Uterus (tissue), 3 donors: ENCODE measurements at regions not wholly inside any gene's neighbourhood (a gene's known extent, or its start where the extent isn't known, plus 50 kb on each side); places are given as distances from the start of the nearest gene placed in this dataset.

ENCODE experiments used
- DNase-seq, 2 donors: peaks; one replicate each; pipeline ENCODE4 v3.0.0-alpha.2; 2019 to 2020
- H3K27ac ChIP-seq, 2 donors: fragments of 200-600 bp; sonication (generic); 1 replicate in 1 of 2; 2 replicates in 1 of 2; pipeline ENCODE4 v1.5.1; 2016 to 2018
- H3K27me3 ChIP-seq, 2 donors: fragments of 200-600 bp; sonication (generic); one replicate each; pipeline ENCODE4 v1.5.1; 2018 to 2019; ENCODE audit warnings: control low read depth in 1 of 2
- H3K36me3 ChIP-seq, 2 donors: fragments of 200-600 bp; sonication (generic); one replicate each; pipeline ENCODE4 v1.5.1; 2019; ENCODE audit warnings: control low read depth in 1 of 2
- H3K4me1 ChIP-seq, 2 donors: fragments of 200-600 bp; sonication (generic); one replicate each; pipeline ENCODE4 v1.5.1; 2018 to 2019; ENCODE audit warnings: control low read depth in 1 of 2
- H3K4me3 ChIP-seq, 2 donors: fragments of 200-600 bp; sonication (generic); 1 replicate in 1 of 2; 2 replicates in 1 of 2; pipeline ENCODE4 v1.5.1; 2018 to 2019; ENCODE audit warnings: mild to moderate bottlenecking in 1 of 2
- H3K9me3 ChIP-seq, 2 donors: fragments of 200-600 bp; sonication (generic); one replicate each; pipeline ENCODE4 v1.5.1; 2019; ENCODE audit warnings: control low read depth in 1 of 2
- POLR2A ChIP-seq, 2 donors: fragments of 450-650 bp; IDR thresholded peaks; one replicate each; pipeline ENCODE4 v1.6.1; 2016; ENCODE audit warnings: antibody characterized with exemption in 2 of 2, mild to moderate bottlenecking in 1 of 2, moderate library complexity in 1 of 2
- intact Hi-C: fragments of 100-400 bp; cut with DNase I; formaldehyde crosslinking; loops from one replicate; pipeline ENCODE4 v1.15.1; 2023; ENCODE audit warnings: low total_unique reads
- TF ChIP-seq, protein P1 (sequence below), 4 experiments: fragments of 200-600 bp in 2 of 4; fragments of 450-650 bp in 2 of 4; sonication (generic) in 2 of 4; IDR thresholded peaks; one replicate each; pipeline ENCODE4 v1.5.1; 2016 to 2019; ENCODE audit warnings: antibody characterized with exemption in 4 of 4, mild to moderate bottlenecking in 2 of 4, moderate library complexity in 1 of 4
- donor health status: DM: yes; HTN: yes; CAD: no.

DNA sequence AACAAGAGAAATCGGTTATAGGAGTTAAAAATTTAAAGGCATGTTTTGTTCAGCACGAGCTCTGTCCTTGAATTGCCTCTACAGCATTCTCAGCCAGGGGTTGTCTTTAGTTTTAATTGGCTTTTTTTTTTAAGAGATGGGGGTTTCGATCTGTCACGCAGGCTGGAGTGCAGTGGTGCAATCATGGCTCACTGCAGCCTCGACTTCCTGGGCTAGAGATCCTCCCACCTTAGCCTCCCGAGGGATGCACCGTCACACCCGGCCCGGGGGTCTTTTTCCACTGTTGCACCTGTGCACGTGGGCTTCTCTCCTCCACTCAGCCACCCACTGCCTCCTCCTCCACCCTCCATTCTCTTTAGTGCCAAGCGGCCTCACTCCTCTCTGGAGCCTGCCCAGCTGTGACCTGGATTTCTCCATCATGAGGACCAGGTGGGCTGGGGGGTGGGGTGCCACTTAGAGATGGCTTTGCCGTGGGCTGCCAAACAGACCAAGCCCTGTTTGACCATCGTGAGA, 106.8 kb upstream of the SEC14L1 start:
- Histone ChIP-seq H3K36me3 (no peaks in the 10 kb centered on the region), H3K4me1 (no peaks in the 10 kb centered on the region), H3K27me3 (no peaks in the 10 kb centered on the region), H3K9me3 (no peaks in the 10 kb centered on the region), H3K27ac (no peak overlapping the region), H3K4me3 (no peak overlapping the region)
- intact Hi-C loops: no loop called here
- no peak for TF ChIP-seq POLR2A (IDR thresholded peaks at IDR 0.05)
- TF ChIP-seq, protein P1, sequence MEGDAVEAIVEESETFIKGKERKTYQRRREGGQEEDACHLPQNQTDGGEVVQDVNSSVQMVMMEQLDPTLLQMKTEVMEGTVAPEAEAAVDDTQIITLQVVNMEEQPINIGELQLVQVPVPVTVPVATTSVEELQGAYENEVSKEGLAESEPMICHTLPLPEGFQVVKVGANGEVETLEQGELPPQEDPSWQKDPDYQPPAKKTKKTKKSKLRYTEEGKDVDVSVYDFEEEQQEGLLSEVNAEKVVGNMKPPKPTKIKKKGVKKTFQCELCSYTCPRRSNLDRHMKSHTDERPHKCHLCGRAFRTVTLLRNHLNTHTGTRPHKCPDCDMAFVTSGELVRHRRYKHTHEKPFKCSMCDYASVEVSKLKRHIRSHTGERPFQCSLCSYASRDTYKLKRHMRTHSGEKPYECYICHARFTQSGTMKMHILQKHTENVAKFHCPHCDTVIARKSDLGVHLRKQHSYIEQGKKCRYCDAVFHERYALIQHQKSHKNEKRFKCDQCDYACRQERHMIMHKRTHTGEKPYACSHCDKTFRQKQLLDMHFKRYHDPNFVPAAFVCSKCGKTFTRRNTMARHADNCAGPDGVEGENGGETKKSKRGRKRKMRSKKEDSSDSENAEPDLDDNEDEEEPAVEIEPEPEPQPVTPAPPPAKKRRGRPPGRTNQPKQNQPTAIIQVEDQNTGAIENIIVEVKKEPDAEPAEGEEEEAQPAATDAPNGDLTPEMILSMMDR (IDR thresholded peaks at IDR 0.05): no peak
- no peak for DNase-seq

DNA sequence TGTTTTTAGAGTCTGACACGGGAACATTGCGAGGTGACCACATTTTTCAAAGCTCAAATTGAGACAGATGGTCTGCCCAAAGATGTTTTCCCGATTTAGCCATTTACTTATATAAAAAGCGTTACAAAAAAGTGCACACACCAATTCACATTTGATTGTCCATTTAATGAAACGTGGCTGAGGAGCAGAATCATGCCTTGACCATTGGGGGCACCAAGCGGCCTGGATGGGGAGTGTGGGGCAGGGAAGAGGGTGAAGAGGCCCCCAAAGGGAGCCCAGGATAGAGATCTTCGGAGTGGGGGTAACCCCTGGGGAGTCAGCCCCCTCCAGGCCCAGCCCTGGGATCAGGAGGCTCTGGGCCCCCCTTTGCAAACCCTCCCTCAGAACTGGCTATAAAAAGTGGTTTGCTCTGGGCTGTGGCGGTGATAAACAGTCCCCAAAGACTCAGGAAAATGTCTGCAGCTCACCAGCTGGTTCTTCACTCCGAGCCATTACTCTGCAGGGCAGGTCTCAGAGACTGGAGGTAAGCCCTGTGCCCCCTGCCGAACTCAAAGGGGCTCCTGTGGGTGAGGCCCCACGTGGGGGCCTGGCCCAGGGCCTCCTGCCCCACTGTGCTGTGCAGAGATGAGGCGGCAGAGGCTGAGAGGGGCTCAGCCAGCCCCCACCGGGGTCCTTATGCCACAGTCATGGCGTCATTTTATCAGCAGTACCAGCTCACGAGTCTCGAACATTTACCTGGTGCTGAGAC, 105.9 kb upstream of the SEC14L1 start:
- no peak overlapping the region for H3K4me3 ChIP-seq
- no peaks in the 10 kb centered on the region for H3K27me3 ChIP-seq
- intact Hi-C loops: no loop called here
- no peaks in the 10 kb centered on the region for H3K4me1 ChIP-seq
- no peak overlapping the region for H3K27ac ChIP-seq
- no peaks in the 10 kb centered on the region for H3K36me3 ChIP-seq
- no peaks in the 10 kb centered on the region for H3K9me3 ChIP-seq
- TF ChIP-seq, protein P1 (IDR thresholded peaks at IDR 0.05): no peak
- no peak for TF ChIP-seq POLR2A (IDR thresholded peaks at IDR 0.05)
- DNase-seq: no peak

DNA sequence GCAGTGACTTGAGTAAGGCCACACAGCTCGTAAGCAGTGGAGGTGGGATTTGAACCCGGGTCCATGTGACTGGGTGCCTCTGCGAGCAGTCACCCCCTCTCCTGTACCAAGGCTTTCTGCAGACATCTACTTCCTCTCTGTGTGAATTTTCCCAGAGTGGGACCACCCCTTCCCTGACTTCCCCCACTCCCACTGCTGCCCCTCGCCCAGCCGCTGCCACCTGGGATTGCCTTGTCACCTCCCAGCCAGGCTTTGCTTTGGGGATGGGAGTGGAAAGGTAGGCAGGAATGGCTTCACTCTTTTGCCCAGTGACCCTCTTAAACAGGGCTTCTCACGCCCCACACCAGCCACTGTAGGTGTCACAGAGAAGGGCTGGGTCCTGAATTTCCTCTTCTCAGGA, 105.2 kb upstream of the SEC14L1 start:
- Histone ChIP-seq H3K9me3 (no peaks in the 10 kb centered on the region), H3K36me3 (no peaks in the 10 kb centered on the region), H3K27ac (no peak overlapping the region), H3K27me3 (no peaks in the 10 kb centered on the region), H3K4me1 (no peaks in the 10 kb centered on the region), H3K4me3 (no peak overlapping the region)
- TF ChIP-seq POLR2A (IDR thresholded peaks at IDR 0.05): no peak
- TF ChIP-seq, protein P1 (IDR thresholded peaks at IDR 0.05): no peak
- intact Hi-C loops: no loop called here
- no peak for DNase-seq

GRCh38 chr17:77036136-77036840, 104.5 kb upstream of the SEC14L1 start:
- intact Hi-C loops: no loop called here
- H3K4me3 ChIP-seq: no peak overlapping the region
- H3K36me3 ChIP-seq: no peaks in the 10 kb centered on the region
- H3K9me3 ChIP-seq: no peaks in the 10 kb centered on the region
- H3K4me1 ChIP-seq: no peaks in the 10 kb centered on the region
- TF ChIP-seq, protein P1 (IDR thresholded peaks at IDR 0.05): no peak
- TF ChIP-seq POLR2A (IDR thresholded peaks at IDR 0.05): no peak
- no peak for DNase-seq
- H3K27me3 ChIP-seq: no peaks in the 10 kb centered on the region
- H3K27ac ChIP-seq: no peak overlapping the region

DNA sequence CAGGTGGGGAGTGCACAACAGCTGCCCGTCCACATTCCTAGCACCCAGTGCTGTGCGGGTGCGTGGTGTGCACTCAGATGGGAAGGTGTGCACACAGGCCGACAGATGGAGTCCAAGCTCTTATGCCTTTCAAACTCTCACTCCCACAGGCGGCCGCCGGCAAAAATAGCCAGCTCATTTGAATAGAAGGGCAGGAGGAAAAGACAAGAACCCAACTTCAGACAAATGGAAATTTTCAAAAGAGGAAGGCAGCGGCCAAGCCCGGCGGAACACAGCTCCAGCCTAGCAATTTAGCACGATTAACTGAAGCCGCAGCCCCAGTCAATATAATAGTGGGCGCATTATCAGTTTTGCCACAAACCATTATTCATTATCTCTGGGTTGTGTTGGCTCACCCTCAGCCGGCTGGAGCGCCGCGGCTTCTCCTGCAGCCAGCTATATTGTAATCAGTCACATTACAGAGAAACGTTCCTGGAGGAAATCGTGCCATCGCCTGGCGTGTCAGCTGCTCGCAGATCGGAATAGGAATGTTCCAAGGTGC, 103.9 kb upstream of the SEC14L1 start:
- H3K36me3 ChIP-seq: no peaks in the 10 kb centered on the region
- H3K27me3 ChIP-seq: no peaks in the 10 kb centered on the region
- no peak for DNase-seq
- intact Hi-C loops: no loop called here
- H3K27ac ChIP-seq: no peak overlapping the region
- TF ChIP-seq, protein P1 (IDR thresholded peaks at IDR 0.05): no peak
- no peak for TF ChIP-seq POLR2A (IDR thresholded peaks at IDR 0.05)
- no peaks in the 10 kb centered on the region for H3K4me1 ChIP-seq
- H3K4me3 ChIP-seq: no peak overlapping the region
- H3K9me3 ChIP-seq: no peaks in the 10 kb centered on the region
